Naive thymus-derived CD4-positive, alpha-beta T cell (primary cell): ENCODE measurements at regions not wholly inside any gene's neighbourhood (a gene's known extent, or its start where the extent isn't known, plus 50 kb on each side); places are given as distances from the start of the nearest gene placed in this dataset.
"Not testable (repeated sequence)": the region's sequence is repeated elsewhere in the genome, so short reads cannot be mapped to it uniquely, and the experiment has no call there.

Source experiments
- ATAC-seq: fragments of 150-1000 bp; cut with Tn5 transposase; 2 replicates; pipeline ENCODE4 v1.10.0; 2021; ENCODE audit warnings: mild to moderate bottlenecking, moderate library complexity
- CTCF ChIA-PET: fragments of 350-600 bp; sonication (Branson Sonifier 250); formaldehyde crosslinking; loops from one replicate; lab custom pipeline; 2021; ENCODE audit warnings: antibody characterized with exemption; lab: Charles Lee
- POLR2A ChIA-PET: fragments of 350-600 bp; sonication (Branson Sonifier 250); formaldehyde crosslinking; loops from one replicate; lab custom pipeline; 2021; ENCODE audit warnings: antibody characterized with exemption, inconsistent platforms; lab: Charles Lee
- DNase-seq, 9 donors: peaks; one replicate each; pipeline versions ENCODE4 v3.0.0 to v3.0.0-alpha.2; 2020 to 2022; ENCODE audit warnings: mixed read lengths in 1 of 9
- H3K27ac ChIP-seq: one replicate; pipeline ENCODE4 v1.7.0; 2013; ENCODE audit warnings: mild to moderate bottlenecking, low read depth, low read length, moderate library complexity
- H3K27me3 ChIP-seq, 2 donors: one replicate each; pipeline ENCODE4 v1.7.0; 2013; ENCODE audit warnings: low read length in 2 of 2, mild to moderate bottlenecking in 2 of 2, moderate library complexity in 2 of 2; ENCODE audit not compliant: control insufficient read depth in 2 of 2, insufficient read depth in 2 of 2
- H3K36me3 ChIP-seq, 3 experiments: 1 replicate in 2 of 3; 2 replicates in 1 of 3; pipeline ENCODE4 v1.7.0; 2013; ENCODE audit warnings: low read length in 3 of 3, mild to moderate bottlenecking in 3 of 3, moderate library complexity in 1 of 3; ENCODE audit not compliant: insufficient read depth in 3 of 3, control insufficient read depth in 2 of 3
- H3K4me1 ChIP-seq, 2 donors: one replicate each; pipeline ENCODE4 v1.7.0; 2013; ENCODE audit warnings: low read length in 2 of 2, mild to moderate bottlenecking in 2 of 2, moderate library complexity in 1 of 2; ENCODE audit not compliant: control insufficient read depth in 2 of 2, insufficient read depth in 2 of 2
- H3K4me3 ChIP-seq: 2 replicates; pipeline ENCODE4 v1.7.0; 2013; ENCODE audit warnings: mild to moderate bottlenecking, low read length
- H3K9me3 ChIP-seq, 3 experiments: 1 replicate in 2 of 3; 2 replicates in 1 of 3; pipeline ENCODE4 v1.7.0; 2013; ENCODE audit warnings: low read length in 3 of 3; ENCODE audit not compliant: control insufficient read depth in 2 of 3
- H3K27ac Mint-ChIP-seq, 9 donors: one replicate each; pipeline ENCODE4 v1.8.0; 2020 to 2022; ENCODE audit warnings: mixed read lengths in 9 of 9, mild to moderate bottlenecking in 8 of 9, moderate library complexity in 5 of 9, inconsistent platforms in 2 of 9
- H3K27me3 Mint-ChIP-seq, 5 donors: one replicate each; pipeline ENCODE4 v1.8.0; 2021 to 2022; ENCODE audit warnings: mixed read lengths in 5 of 5, mild to moderate bottlenecking in 1 of 5
- H3K36me3 Mint-ChIP-seq, 5 donors: one replicate each; pipeline ENCODE4 v1.8.0; 2020 to 2022; ENCODE audit warnings: mixed read lengths in 5 of 5, mild to moderate bottlenecking in 3 of 5, inconsistent platforms in 1 of 5
- H3K4me1 Mint-ChIP-seq, 7 donors: one replicate each; pipeline ENCODE4 v1.8.0; 2020 to 2022; ENCODE audit warnings: mixed read lengths in 7 of 7, mild to moderate bottlenecking in 3 of 7, inconsistent platforms in 1 of 7
- H3K4me3 Mint-ChIP-seq, 10 donors: one replicate each; pipeline ENCODE4 v1.8.0; 2020 to 2022; ENCODE audit warnings: mild to moderate bottlenecking in 10 of 10, mixed read lengths in 10 of 10, moderate library complexity in 6 of 10, inconsistent platforms in 2 of 10
- H3K9me3 Mint-ChIP-seq, 11 donors: one replicate each; pipeline ENCODE4 v1.8.0; 2020 to 2022; ENCODE audit warnings: mixed read lengths in 11 of 11, mild to moderate bottlenecking in 4 of 11, inconsistent platforms in 1 of 11, moderate library complexity in 1 of 11
- intact Hi-C, 2 donors: fragments of 100-400 bp; cut with micrococcal nuclease; formaldehyde crosslinking; loops; one replicate each; pipeline ENCODE4 v1.15.1; 2023

DNA sequence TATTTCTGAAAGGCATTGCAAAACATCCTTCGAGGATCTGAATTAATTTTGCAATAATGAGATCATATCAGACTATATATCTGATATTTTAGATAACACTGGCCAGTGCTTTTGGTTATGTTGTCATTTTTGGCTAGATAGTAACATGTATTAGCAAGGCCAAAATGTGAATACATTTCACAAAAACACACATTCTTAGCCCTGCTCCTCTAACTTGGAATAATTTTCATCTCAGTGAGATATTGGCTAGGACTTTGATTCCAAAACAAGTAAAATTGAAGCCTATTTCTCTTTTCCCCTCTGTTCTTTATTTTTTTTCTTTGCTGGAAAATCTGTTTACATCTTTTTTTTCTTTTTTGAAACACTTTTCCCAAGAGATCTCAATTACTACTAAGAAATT lies 466.8 kb upstream of the CDH4 start:
- Mint-ChIP-seq H3K9me3 (peaks cover 0 to 3% (median 0%) of the 10 kb centered on the region in 11 donors), H3K27me3 (peaks cover 0 to 21% (median 5%) of the 10 kb centered on the region in 5 donors), H3K27ac (no peak overlapping the region), H3K4me1 (no peaks in the 10 kb centered on the region), H3K4me3 (no peak overlapping the region), H3K36me3 (no peaks in the 10 kb centered on the region)
- ATAC-seq (no peak), DNase-seq (no peak)
- intact Hi-C loops, result no loop called here
- Histone ChIP-seq H3K27ac (no peak overlapping the region), H3K4me1 (no peaks in the 10 kb centered on the region), H3K36me3 (no peaks in the 10 kb centered on the region), H3K4me3 (no peak overlapping the region), H3K9me3 (no peaks in the 10 kb centered on the region), H3K27me3 (no peaks in the 10 kb centered on the region)
- POLR2A ChIA-PET, result no interaction called here
- CTCF ChIA-PET, result no interaction called here

DNA sequence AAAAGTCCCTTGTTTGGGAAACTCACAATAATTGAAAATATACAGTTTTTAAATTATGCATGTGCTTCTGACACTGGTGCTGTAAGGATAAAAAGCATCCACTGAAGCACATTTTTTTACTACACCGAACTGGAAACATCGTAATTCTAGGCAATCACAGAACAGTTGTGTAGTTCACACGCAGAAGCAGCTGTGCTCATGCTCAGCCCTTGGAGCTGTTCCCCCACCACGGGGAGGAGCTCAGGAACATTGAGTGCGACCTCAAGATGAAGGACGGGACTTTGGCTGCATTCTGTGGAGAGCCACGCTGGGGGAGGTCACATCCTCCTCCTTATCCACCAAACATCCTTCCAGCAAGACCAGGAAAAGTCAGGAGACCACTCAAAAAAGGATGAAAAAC lies 466.3 kb upstream of the CDH4 start:
- no peaks in the 10 kb centered on the region for H3K4me1 ChIP-seq
- H3K4me3 ChIP-seq, result no peak overlapping the region
- Mint-ChIP-seq H3K9me3 (peaks cover 0 to 4% (median 0%) of the 10 kb centered on the region in 11 donors), H3K4me1 (no peaks in the 10 kb centered on the region), H3K27ac (no peak overlapping the region), H3K36me3 (no peaks in the 10 kb centered on the region), H3K4me3 (no peak overlapping the region), H3K27me3 (peaks cover 0 to 21% (median 6%) of the 10 kb centered on the region in 5 donors)
- H3K27me3 ChIP-seq, result no peaks in the 10 kb centered on the region
- intact Hi-C loops, result no loop called here
- DNase-seq (no peak), ATAC-seq (no peak)
- ChIA-PET POLR2A (no interaction called here), CTCF (no interaction called here)
- no peak overlapping the region for H3K27ac ChIP-seq
- no peaks in the 10 kb centered on the region for H3K9me3 ChIP-seq
- no peaks in the 10 kb centered on the region for H3K36me3 ChIP-seq

DNA sequence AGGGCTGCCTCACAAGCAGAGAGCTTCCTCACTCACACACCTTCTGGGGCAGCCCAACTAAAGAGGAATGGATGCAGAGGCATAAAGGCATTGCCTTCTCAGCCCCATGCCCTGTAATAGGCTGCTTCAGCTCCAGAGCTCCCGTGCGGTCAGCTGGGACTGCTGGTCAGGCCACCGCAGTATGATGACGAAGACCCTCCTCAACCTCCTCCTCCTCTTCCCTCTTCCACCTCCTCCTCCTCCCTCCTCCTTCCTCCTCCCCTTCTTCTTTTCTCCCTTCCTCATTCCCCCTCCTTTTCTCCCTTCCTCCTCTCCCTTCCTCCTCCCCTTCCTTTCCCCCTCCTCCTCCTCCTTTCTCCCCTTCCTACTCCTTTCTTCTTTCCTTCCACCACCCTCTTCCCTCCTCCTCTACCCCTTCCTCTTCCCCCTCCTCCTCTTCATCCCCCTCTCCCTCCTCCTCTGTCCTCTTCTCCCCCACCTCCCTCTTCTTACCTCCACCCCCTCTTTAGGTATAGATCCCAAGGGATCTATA lies 465.3 kb upstream of the CDH4 start:
- Histone ChIP-seq H3K36me3 (no peaks in the 10 kb centered on the region), H3K27ac (no peak overlapping the region), H3K27me3 (no peaks in the 10 kb centered on the region), H3K4me3 (no peak overlapping the region), H3K9me3 (no peaks in the 10 kb centered on the region), H3K4me1 (no peaks in the 10 kb centered on the region)
- Mint-ChIP-seq H3K27me3 (peaks cover 0 to 27% (median 10%) of the 10 kb centered on the region in 5 donors), H3K4me3 (no peak overlapping the region), H3K4me1 (no peaks in the 10 kb centered on the region), H3K36me3 (no peaks in the 10 kb centered on the region), H3K9me3 (peaks cover 0 to 4% (median 0%) of the 10 kb centered on the region in 11 donors), H3K27ac (no peak overlapping the region)
- ChIA-PET POLR2A (no interaction called here), CTCF (no interaction called here)
- intact Hi-C loops, result no loop called here
- DNase-seq, result no peak
- ATAC-seq, result no peak

DNA sequence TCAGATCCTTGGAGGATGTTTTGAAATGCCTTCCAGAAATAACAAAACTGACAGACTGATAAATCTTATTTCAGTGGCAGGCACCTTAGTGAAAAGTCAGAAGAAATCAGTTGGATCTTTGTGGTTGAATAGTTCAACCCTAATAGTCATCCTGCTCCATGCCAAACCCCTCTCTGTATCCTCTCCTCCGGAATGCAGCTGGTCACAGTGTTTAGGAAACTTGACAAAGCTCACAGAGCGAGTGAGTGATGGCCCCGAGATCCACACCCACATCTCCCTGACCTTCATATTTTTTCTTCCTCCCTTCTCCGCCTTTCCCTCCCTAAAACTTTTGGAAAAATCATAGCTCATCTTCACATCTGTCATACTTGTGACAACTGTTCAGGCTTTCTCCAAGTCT lies 464.8 kb upstream of the CDH4 start:
- Histone ChIP-seq H3K36me3 (no peaks in the 10 kb centered on the region), H3K27me3 (no peaks in the 10 kb centered on the region), H3K4me1 (no peaks in the 10 kb centered on the region), H3K4me3 (no peak overlapping the region), H3K9me3 (no peaks in the 10 kb centered on the region), H3K27ac (no peak overlapping the region)
- intact Hi-C loops, result no loop called here
- H3K27me3 Mint-ChIP-seq, result peaks cover 0 to 32% (median 14%) of the 10 kb centered on the region in 5 donors
- no peaks in the 10 kb centered on the region for H3K4me1 Mint-ChIP-seq
- H3K36me3 Mint-ChIP-seq, result no peaks in the 10 kb centered on the region
- no peak overlapping the region for H3K27ac Mint-ChIP-seq
- peaks cover 0 to 4% (median 0%) of the 10 kb centered on the region in 11 donors for H3K9me3 Mint-ChIP-seq
- DNase-seq (no peak), ATAC-seq (no peak)
- ChIA-PET CTCF (no interaction called here), POLR2A (no interaction called here)
- H3K4me3 Mint-ChIP-seq, result no peak overlapping the region

DNA sequence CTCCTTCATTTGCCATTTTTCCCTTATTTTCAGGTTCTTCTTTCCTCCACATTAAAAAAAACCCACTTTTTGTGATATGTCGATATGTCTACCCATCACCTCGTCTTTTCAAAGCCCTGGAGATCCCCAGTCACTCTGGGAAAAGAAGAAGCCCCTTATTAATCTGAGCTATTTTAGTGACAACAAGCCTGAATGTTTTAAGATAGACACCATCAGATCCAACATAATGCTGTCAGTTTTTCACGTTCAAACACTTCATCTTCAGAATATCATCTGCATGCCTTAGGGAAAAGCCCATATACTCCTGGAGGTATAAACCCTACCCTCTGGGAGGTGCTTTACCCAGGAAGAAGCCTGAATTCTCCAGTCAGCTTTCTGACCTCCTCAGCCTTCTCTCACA lies 464.0 kb upstream of the CDH4 start:
- Mint-ChIP-seq H3K36me3 (no peaks in the 10 kb centered on the region), H3K4me3 (no peak overlapping the region)

DNA sequence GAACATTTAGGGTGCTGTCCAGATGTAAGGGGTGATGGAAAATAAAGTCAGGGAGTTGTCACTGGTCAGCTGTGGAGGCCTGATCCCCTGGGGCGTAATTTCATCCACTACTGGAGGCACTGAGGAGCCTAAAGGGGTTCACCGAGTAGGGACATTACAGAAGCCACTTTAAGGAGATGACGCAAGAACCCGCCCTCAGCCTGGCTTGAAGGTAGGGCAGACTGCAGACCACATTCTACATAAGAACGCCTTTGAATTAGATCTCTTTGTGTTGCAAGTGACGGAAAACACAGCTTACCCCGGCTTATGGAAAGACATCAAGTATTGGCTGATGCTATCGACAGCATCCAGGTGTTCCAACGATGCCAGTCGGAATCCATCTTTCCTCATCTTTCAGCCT lies 462.7 kb upstream of the CDH4 start:
- Mint-ChIP-seq H3K27ac (no peak overlapping the region), H3K4me3 (no peak overlapping the region), H3K9me3 (peaks cover 0 to 4% (median 0%) of the 10 kb centered on the region in 11 donors), H3K4me1 (no peaks in the 10 kb centered on the region), H3K36me3 (no peaks in the 10 kb centered on the region), H3K27me3 (peaks cover 0 to 44% (median 15%) of the 10 kb centered on the region in 5 donors)
- DNase-seq (no peak), ATAC-seq (no peak)
- no peaks in the 10 kb centered on the region for H3K9me3 ChIP-seq
- no peak overlapping the region for H3K27ac ChIP-seq
- intact Hi-C loops, result no loop called here
- H3K36me3 ChIP-seq, result no peaks in the 10 kb centered on the region
- POLR2A ChIA-PET, result no interaction called here
- no peaks in the 10 kb centered on the region for H3K27me3 ChIP-seq
- H3K4me3 ChIP-seq, result no peak overlapping the region
- H3K4me1 ChIP-seq, result no peaks in the 10 kb centered on the region
- CTCF ChIA-PET, result no interaction called here

More for the DNA sequence above, 464.0 kb upstream of the CDH4 start:
- Histone ChIP-seq H3K9me3 (no peaks in the 10 kb centered on the region), H3K4me3 (no peak overlapping the region), H3K27me3 (no peaks in the 10 kb centered on the region), H3K36me3 (no peaks in the 10 kb centered on the region), H3K27ac (no peak overlapping the region), H3K4me1 (no peaks in the 10 kb centered on the region)
- H3K9me3 Mint-ChIP-seq, result peaks cover 0 to 4% (median 0%) of the 10 kb centered on the region in 11 donors
- no peaks in the 10 kb centered on the region for H3K4me1 Mint-ChIP-seq
- no peak for ATAC-seq
- peaks cover 0 to 37% (median 15%) of the 10 kb centered on the region in 5 donors for H3K27me3 Mint-ChIP-seq
- intact Hi-C loops, result no loop called here
- H3K27ac Mint-ChIP-seq, result no peak overlapping the region
- ChIA-PET POLR2A (no interaction called here), CTCF (no interaction called here)
- DNase-seq, result no peak

DNA sequence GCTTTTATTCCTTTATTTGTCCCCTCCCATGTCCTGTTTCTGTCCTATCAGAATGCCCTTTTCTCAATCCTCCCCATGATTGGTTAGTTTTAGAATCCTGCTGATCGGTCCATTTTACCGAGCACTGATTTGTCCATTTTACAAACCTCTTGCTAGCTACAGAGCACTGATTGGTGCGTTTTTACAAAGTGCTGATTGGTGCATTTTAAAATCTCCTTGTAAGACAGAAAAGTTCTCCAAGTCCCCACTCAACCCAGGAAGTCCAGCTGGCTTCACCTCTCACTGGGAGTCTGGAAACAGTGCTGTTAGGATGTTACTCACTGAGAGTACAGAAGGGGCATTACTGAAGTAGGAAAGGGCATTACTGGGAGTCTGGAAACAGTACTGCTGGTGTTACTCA lies 461.7 kb upstream of the CDH4 start:
- H3K4me1 ChIP-seq, POLR2A ChIA-PET, H3K36me3 ChIP-seq, H3K36me3 Mint-ChIP-seq, H3K9me3 ChIP-seq, H3K27me3 ChIP-seq, H3K9me3 Mint-ChIP-seq, H3K4me1 Mint-ChIP-seq, intact Hi-C loops, H3K27ac ChIP-seq, H3K27ac Mint-ChIP-seq, CTCF ChIA-PET, H3K4me3 ChIP-seq, ATAC-seq, H3K4me3 Mint-ChIP-seq, DNase-seq: not testable (repeated sequence)
- peaks cover 0 to 44% (median 21%) of the 10 kb centered on the region in 5 donors for H3K27me3 Mint-ChIP-seq
